SU-DHL-6 (cell line): ENCODE measurements at regions not wholly inside any gene's neighbourhood (a gene's known extent, or its start where the extent isn't known, plus 50 kb on each side); places are given as distances from the start of the nearest gene placed in this dataset.

Experiments
- CTCF ChIP-seq: fragments of 200-600 bp; sonication (generic); IDR thresholded peaks from one replicate; pipeline ENCODE4 v1.5.1; 2017; ENCODE audit warnings: antibody characterized with exemption, mild to moderate bottlenecking, low read length, moderate library complexity; ENCODE audit not compliant: insufficient read depth, poor library complexity, severe bottlenecking
- EZH2phosphoT487 ChIP-seq: fragments of 200-600 bp; sonication (generic), shearing (Covaris generic); conservative IDR thresholded peaks from 2 replicates; pipeline ENCODE4 v1.6.1; 2018; ENCODE audit warnings: mild to moderate bottlenecking, antibody characterized with exemption, low read length, moderate library complexity, mixed read lengths

DNA sequence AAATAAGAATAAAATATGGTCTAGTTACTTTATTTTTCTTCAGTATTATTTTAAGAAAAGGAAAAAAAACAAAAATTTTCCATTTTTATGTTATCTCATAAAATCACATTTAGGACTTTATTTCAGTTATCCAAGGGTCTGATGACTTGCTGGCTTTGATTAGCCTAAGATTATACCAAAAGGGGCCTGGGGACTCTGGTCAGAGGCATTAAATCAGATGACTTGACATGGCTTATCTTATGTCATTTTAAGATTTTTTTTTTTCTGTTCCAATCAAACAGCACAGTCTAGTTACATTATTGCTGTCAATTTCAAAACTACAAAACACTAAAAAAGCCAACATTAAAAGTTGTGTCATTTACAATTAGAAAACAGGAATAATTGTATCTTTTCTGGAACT lies 725.4 kb upstream of the NR2F2 start:
- TF ChIP-seq CTCF: no peak
- TF ChIP-seq EZH2phosphoT487: no peak
